Kidney glomerular epithelial cell (primary cell): ENCODE measurements at regions not wholly inside any gene's neighbourhood (a gene's known extent, or its start where the extent isn't known, plus 50 kb on each side); places are given as distances from the start of the nearest gene placed in this dataset.
"Not testable (repeated sequence)": the region's sequence is repeated elsewhere in the genome, so short reads cannot be mapped to it uniquely, and the experiment has no call there.

Experiments used
- DNase-seq: peaks from one replicate; lab custom pipeline; 2025; lab: John Stamatoyannopoulos, UW

- peak; percentile 60 for DNase-seq
Observed at GRCh38 chr16:79977940-79978836, 377.7 kb upstream of the MAF start.

- DNase-seq = no peak
Observed at GRCh38 chr16:79973320-79973719, 372.8 kb upstream of the MAF start.

GRCh38 chr16:79972053-79972704 is 371.6 kb upstream of the MAF start:
- no peak for DNase-seq

- no peak for DNase-seq
Observed at GRCh38 chr16:79971237-79971572, 370.7 kb upstream of the MAF start.

- DNase-seq = no peak
Observed at GRCh38 chr16:79970551-79971236, 370.2 kb upstream of the MAF start.

GRCh38 chr16:79970087-79970486 is 369.6 kb upstream of the MAF start:
- no peak for DNase-seq

GRCh38 chr16:79969458-79969857 is 368.9 kb upstream of the MAF start:
- DNase-seq = no peak

- no peak for DNase-seq
Observed at GRCh38 chr16:79966226-79966625, 365.7 kb upstream of the MAF start.

GRCh38 chr16:79965718-79966117 is 365.2 kb upstream of the MAF start:
- no peak for DNase-seq

- DNase-seq = no peak
Observed at GRCh38 chr16:79964104-79964503, 363.6 kb upstream of the MAF start.

- DNase-seq = no peak
Observed at GRCh38 chr16:79962962-79963361, 362.4 kb upstream of the MAF start.

GRCh38 chr16:79959226-79959625 is 358.7 kb upstream of the MAF start:
- DNase-seq = no peak

- DNase-seq = no peak
Observed at GRCh38 chr16:79954921-79955705, 354.6 kb upstream of the MAF start.

GRCh38 chr16:79950932-79951719 is 350.6 kb upstream of the MAF start:
- peak; percentile 24 for DNase-seq

GRCh38 chr16:79949417-79949816 is 348.9 kb upstream of the MAF start:
- no peak for DNase-seq

GRCh38 chr16:79947771-79948170 is 347.2 kb upstream of the MAF start:
- no peak for DNase-seq

GRCh38 chr16:79946252-79946651 is 345.7 kb upstream of the MAF start:
- no peak for DNase-seq

- DNase-seq = no peak
Observed at GRCh38 chr16:79943736-79944135, 343.2 kb upstream of the MAF start.

GRCh38 chr16:79938575-79938974 is 338.0 kb upstream of the MAF start:
- DNase-seq = no peak

GRCh38 chr16:79937671-79938070 is 337.1 kb upstream of the MAF start:
- not testable (repeated sequence) for DNase-seq

- DNase-seq = no peak
Observed at GRCh38 chr16:79933603-79934002, 333.1 kb upstream of the MAF start.
